GM21529 (cell line): ENCODE measurements at regions not wholly inside any gene's neighbourhood (a gene's known extent, or its start where the extent isn't known, plus 50 kb on each side); places are given as distances from the start of the nearest gene placed in this dataset.
"Not testable (repeated sequence)": the region's sequence is repeated elsewhere in the genome, so short reads cannot be mapped to it uniquely, and the experiment has no call there.

Experiments used
- ATAC-seq: cut with Tn5 transposase; IDR thresholded peaks from one replicate; pipeline ENCODE4 v1.9.1; 2021; ENCODE audit not compliant: unreplicated experiment

DNA sequence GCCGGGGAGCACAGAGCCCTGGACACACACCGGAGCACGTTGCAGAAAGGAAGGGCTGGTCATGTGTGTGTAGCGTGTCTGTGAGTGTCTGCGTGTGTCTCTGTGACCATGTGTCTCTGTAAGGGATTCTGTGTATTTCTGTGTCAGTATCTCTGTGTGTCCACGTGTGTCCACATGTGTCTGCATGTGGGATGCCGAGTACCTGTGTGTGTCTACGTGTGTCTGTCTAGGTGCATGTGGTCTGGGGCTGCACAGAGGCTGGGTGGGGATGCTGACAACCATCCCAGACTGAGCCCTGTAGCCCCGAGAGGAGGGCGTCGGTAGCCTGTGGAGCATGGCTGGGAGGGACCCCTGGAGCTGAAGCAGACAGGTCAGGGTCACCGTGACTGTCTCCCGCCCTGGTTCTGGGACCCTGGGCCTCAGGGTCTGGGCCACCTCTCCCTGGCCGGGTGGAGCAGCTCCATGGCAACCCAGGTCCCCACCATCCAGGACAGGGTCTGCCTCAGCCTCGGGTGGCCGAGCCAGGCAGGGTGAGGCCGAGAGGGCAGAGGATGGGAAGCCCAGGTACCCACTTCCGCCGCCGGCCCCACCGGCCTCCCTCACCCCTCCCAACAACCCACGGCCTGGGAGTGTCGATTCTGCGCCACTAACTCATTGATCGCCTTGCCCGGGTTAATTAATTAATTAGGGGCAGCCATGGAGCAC is 122.7 kb downstream of the FAM53A start:
- ATAC-seq, result no peak

DNA sequence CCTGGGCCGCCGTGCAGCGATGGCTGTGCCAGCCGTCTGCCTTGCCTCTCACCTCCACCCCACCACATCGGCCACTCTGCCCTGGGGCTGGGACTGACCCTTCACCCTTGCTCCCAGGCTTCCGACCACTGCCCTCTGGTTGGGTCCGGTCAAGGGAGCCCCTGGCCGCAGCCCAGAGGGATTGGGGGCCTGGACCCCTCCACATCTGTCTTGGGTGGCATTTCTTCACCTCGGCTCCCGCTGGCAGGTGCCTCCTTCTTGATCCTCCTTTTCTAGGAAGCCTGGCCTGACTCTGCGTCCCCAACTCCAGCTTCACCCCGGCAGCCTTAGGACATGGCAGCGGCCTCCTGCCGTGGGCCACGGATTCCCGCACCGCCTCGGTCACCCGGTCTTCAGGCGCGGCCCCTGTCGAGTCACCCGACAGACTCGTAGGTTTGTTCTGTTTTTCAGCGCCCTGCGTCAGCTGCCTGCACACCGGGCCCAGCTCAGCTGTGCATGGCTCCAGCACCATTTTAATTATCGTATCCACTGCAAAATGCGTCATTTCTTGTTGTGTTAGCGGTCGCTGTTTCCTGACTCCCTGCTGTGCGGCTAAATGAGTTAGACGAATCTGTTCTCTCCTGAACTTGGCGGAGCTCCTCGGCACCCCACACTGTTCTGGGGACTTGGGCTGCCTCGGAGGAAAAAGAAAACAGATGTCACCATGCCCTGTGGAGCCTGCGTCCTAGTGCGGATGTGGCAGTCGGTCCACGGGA is 124.0 kb downstream of the FAM53A start:
- ATAC-seq, result no peak

DNA sequence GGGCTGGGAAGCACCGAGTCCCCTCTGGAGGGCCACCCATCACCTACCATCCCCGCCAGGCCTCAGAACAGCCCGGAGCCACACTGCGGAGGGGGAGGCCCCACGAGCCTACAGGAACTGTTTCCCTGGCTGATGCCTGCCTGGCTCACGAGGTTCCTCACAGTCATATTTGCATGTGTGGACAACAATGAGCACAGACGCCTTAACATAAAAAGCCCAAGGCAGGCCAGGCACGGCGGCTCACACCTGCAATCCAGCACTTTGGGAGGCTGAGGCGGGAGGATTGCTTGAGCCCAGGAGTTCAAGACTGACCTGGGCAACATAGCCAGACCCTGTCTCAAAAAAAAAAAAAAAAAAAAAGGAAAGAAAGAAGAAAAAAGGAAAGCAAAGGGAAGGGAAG is 125.9 kb downstream of the FAM53A start:
- ATAC-seq, result no peak

DNA sequence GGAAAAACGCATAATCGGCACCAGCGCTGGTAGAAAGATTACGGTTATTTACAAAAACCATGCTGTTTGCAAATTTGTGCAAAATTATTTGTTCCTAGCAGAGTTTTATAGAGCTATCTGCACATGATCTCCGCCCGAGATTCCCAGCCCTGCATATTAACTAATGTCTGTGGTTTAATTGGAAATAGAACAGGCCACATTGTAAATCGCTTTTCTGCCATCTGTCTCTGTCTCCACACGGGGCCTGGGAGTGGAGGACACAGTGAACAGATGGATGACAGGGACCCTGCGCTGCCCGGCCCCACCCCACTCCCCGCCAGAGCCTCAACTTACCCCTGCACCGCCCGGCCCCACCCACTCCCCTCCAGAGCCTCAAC is 126.9 kb downstream of the FAM53A start:
- no peak for ATAC-seq

DNA sequence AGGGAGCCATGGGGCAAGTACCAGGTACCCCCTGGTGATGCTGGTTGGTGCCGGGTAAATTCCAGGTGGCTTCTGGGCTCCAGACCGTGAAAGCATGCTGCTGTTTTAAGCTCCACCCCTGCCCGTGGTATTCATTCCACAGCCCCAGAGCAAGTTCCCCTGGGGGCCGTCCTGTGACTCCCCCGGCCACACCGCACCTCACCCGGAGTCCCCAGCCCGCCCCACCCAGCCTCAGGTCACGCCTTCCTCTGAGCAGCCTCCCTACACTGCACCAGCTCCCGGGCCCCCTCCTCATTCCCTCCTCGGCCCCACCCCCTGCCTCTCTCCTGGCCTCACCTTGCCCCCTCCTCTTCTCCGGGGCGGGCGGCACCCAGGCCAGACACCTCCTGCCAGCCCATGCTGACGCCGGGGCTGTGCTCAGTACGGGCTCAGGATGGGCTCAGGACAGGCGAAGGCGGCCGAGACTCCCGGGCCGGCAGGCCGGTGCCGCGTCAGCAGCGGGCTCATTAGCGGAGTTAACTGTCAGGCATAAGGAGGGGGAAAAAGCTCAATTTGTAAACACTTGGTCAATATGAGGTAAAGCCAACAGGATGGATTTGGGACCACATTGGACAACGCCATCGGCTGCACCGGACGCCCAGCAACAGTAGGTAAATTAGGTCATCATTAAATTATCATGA is 127.4 kb downstream of the FAM53A start:
- no peak for ATAC-seq

DNA sequence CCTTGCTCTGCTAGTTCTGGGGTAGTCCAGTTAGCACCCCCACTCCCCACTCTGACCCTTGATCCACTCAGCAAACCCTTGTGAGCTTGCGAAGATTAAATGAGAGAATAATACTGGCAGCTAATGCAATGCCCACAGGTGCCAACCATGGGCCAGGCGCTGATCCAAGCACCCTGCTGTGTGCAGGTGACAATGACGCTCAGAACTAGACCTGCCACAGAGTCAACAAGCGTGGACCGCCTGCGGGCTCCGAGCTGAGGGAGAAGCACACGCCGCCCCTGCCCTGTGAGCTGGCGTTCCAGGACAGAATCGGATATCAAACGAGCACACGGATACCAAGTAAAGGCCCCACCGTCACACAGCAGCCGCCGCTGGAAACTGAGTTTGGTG is 129.2 kb downstream of the FAM53A start:
- ATAC-seq, result no peak

DNA sequence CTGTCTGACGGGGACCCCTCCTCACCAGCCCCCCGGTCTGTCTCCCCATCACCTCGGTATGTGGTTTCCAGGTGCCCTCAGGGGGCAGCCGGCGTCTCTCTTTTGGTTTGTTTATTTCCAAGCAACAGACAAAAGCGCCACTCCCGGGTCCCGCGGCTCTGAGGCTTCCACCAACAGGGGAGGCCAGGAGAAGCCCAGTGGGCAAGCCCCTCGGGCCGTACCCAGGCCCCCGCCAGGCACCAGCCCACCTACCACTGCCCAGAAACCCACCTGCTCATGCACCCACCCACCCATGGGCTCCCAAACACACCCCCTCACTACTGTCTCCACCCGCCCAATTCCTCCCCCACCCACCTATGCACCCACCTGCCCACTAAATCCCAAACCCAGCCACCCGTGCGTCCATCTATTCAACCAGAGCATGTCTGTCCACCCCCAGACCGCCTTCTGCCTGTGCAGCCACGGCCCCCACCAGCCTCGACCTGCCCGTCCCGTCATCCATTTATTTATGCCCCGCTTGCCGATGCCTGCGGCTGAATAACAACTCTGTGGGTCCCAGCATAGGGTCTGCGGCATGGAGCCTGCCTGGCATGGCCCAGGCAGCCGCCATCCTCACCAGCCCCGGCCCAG is 129.8 kb downstream of the FAM53A start:
- no peak for ATAC-seq

DNA sequence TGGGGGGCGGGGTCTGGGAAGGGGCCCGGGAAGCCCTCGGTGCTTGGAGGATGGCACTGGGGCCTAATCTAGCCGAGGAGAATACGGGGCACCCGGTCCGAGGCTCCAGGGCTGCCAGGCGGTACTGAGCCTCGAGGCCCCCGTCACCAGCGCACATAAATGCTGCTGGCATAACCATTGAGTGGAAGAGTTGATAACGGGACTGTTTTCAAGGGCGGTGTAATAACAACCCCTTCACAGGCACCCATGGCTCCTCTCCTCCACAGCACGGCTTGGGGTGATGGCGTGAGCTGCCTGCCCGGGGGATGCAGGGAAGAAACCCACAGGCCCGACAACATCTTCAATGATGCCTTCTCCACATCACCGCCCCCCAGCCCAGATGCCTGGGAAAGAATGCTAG is 130.7 kb downstream of the FAM53A start:
- ATAC-seq, result no peak

DNA sequence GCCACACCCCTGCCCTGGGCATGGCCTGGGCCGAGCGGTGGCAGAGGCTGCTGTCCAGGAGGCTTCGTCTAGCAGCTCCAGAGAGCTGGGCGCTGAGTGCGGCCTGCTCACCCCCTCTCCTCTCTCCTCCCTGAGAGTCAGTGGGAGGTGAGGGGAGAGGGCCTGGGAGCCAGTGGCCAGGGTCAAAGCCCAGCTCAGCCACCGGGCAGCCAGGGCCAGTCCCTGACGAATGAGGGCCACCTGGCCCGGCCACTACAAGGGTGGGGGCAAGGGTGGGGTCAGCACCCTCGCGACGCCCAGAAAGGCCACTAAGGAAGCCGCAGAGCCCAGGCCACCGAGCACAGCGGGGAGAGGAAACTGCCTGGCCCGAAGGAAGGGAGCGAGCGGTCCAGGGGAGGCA is 131.7 kb downstream of the FAM53A start:
- no peak for ATAC-seq

DNA sequence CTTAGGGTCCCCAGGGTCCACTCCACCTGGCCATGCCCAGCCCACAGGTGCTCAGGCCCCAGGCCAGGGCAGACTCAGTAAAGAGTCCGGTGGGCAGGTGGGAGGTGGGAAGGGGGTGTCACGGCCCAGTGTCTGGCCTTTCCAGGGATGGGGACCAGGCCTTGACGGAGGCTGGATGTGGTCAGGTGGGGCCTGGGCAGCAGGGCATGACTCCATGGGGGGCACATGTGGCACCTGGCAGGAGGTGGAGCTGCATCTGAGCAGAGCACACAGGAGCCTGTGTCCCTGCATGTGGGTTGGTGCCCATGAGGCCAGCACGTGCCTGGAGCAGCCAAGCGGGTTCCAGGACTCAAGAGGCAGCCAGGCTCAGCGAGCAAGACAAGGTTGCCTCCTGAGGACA is 132.9 kb downstream of the FAM53A start:
- ATAC-seq, result no peak

DNA sequence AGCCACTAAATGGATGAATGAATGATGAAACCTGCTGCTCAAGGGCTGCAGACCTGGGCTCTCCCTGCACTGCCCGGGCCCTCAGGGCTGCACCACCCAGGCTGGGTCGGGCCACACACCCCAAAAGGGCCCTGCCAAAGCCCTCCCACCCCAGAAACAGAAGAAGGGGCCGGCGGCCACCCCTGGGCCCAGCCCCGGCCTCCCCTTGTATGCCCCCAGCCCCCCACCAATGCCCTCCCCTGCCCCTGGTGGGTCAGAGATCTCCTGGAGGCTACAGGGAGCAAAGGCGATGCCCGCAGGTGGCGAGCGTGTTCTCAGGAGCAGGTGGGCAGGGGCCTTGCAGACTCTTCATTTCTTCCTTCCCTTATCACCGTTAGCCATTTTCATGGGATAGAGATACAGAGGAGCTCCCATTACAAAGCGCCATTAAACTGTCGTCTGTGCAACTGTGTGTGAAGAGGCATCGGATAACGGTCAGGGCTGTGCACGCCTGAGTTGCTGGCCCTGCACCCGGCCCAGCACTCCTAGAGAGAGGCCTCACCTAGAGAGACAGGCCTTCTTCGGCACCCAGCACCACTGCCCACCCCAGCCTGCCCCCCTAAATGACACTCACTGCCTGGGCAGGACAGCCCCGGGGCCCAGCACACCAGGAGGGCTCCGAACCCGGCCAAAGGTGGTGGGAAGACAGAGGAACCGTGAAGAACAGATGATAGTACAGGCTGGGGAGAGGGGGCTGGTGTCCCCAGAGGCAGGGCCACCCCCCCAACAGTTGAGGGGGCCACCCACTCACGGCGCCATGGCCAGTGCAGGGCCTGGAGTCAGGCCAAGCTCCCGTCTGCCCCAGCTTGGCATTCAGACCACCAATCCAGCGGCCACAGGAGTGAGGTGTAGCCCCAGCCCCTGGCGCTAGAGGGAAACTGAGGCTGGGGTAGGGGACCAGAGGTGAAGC is 133.7 kb downstream of the FAM53A start:
- no peak for ATAC-seq

DNA sequence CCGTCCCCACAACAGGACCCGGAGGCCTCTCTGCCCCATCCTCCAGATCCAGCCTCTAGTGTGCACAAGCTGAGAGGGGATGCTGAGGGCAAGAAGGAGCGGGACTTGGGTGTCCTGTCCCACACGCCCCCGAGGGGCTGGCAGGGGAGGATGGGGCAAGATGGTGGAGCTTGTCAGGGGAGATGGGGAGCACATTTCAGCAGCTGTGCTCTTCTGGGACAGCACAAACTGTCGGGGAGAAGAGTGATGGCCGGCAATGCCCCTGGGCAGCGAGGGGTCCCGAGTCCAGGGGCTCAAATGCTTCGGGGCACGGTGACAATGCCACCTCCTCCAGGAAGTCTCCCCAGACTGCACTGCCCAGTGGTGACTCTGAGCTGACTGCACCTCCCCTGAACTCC is 134.5 kb downstream of the FAM53A start:
- no peak for ATAC-seq

DNA sequence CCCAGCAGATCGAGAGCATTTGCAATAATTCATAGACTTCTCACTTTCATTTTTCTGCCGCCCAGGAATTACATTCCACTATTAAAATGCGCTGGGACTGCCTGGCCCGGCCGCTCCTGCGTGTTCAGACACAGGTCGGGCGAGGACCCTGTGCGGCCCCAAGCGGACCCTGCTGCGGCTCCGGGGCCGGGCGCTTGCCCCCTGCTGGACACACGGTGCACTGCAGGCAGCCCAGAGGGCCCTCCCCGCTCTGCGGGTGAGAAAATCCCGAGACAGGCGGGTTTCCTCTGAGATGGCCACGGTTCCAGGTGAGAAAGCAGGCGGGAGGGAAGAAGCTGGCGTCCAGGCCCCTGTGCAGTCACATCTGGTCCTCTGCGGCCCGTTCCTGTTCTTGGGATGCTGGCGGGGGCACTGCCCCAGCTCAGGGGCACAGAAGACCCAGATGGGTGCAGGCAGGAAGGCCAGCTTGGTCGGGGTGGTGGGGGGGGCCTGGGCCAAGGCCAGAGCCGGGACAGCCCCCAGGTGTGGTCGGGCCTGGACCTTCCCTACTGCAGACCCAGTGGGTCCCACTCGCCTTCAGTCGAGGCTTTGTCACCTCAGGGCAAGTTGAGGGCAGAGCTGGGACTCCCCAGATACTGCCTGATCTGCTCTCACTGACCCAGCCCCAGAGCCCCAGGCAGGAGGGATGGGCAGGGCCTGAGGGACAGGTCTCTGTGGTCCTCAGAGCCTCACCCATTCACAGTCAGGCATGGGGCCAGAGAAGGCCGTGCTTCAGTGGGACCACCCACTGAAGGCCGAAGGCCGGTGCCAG is 135.1 kb downstream of the FAM53A start:
- not testable (repeated sequence) for ATAC-seq

DNA sequence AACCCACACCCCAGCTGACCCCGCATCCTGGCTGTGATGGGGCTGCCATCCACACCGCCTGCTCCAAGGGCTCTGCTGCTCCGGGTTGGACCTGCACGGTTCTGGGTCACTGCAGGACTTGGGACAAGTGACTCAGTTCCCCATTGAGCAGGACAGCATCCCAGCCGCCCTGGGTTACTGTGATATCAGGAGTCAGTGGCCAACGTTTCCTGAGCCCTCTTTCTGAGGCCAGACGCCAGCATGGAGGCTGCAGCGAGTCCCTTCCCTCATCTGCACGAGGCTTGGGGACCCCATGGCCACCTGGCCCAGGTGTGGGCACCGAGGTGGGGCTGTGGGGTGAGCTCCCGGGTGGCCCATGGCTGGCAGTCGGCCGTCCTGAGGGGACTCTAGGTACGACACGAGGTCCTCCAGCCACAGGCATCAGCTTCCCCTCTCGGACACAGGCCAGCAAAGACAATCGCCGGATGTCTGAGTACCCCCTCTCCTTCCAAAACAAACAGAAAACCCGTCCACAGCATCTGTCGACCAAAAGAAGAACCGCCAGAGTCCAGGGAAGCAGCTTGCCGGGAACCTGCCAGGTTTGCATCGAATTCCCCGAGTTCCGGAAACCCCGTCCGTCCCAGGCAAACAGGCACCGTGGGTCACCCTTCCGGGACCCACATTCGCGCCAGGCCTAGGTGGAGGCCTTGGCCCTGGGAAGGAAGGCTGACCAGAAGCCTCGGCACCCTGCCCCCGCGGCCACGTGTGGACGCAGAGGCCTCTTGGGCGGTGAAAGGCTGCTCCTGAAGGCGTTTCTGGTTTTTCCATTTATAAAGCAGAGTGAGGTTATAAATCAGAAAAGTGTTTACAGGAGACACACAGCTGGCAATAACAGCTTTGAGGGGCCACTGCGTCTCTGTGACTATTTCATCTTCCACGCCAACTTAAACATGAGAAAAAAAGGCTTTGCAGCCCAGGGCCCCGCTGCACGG is 136.0 kb downstream of the FAM53A start:
- ATAC-seq, result no peak

DNA sequence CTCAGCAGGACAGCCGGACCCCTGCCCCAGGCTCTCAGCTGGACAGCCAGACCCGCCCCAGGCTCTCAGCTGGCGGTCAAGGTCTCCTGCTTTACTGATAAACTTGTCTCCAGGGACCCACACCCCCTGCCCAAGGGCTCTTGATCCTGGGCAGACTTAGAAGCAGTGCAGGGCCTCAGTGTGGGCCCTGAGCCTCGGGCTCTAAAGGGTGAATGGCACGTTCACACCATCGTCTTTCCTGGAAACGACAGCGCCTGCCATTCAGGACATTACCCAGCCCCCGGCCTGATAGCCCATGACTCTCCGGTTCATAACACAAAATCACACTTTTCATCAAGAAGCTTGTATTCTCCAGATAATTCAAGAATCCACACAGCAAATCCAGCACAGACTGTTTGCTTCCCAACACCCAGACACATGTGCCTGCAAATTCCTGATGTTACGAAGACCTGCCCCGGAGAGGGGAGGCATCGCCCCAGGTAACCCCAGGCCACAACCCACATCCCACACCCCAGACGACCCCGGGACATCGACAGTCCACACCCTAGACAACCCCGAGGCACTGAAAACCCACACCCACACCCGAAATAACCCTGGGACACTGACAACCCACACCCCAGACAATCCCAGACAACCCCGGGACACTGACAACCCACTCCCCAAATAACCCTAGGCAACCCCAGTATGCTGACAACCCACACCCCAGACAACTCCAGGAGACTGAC is 136.8 kb downstream of the FAM53A start:
- no peak for ATAC-seq

DNA sequence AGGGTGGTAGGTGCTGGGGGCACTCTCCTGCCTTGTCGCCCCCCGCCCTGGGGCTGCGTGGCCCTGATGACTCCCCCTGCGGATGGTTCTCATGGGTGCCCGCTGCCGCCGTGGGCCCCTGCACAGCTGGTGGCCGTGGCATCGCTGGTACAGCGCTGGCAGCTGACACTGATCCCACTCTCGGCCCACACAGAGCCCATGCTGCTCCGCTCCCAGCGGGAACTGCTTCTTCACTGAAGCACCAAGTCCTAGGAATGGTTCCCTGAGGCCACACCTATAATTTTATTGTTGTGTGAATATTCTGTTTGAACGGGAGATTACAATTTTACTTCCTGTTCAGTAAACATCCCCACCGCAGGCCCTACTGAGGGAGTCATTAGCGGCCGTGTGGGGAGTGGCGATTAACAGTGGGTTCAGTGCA is 138.6 kb upstream of the NKX1-1 start:
- no peak for ATAC-seq

DNA sequence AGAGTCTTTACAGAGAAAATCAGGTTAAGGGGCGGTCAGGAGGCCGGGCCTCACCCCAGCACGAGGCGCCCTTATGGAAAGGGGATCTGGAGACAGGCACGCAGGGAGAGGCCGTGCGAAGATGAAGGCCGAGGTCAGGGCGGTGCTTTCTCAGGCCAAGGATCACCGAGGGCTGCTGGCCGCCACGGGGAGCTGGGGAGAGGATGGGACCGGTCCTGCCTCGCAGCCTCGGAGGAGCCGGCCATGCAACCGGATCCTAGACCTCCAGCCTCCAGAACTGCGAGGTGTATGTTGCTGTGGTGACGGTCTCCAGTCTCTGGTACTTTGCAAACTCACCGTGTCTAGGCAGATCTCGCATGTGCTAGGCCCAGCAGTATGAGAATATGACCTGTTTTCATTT is 138.2 kb upstream of the NKX1-1 start:
- not testable (repeated sequence) for ATAC-seq

DNA sequence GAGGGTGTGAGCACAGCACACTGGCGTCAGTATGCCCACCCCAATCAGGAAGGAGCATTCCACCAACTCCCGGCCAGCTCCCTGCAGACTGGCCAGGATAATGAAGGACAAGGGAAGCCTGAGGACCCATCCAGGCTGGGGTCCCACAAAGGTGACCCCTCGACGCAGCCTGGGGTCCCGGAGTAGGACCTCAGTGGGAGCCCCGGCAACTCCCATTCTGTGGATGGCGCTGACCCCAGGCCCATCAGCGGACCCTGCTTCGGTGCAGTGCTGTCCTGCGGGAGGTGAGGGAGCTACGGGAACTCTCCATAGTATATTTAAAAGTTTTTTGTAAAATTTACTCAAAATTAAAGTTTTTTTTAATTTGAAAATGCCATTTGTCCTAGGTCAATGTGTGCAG is 137.7 kb upstream of the NKX1-1 start:
- ATAC-seq, result no peak
